GM23338 (cell line): ENCODE measurements at regions not wholly inside any gene's neighbourhood (a gene's known extent, or its start where the extent isn't known, plus 50 kb on each side); places are given as distances from the start of the nearest gene placed in this dataset.

Experiments
- ATAC-seq: fragments of 200-7000 bp; cut with Tn5 transposase; 3 replicates; pipeline ENCODE4 v1.9.1; 2020
- DNase-seq: peaks from one replicate; pipeline ENCODE4 v3.0.0-alpha.2; 2015; ENCODE audit warnings: low spot score
- H2AFZ ChIP-seq: fragments of 200-600 bp; sonication (generic); 2 replicates; pipeline ENCODE4 v1.8.0; 2016; ENCODE audit warnings: antibody characterized with exemption, mild to moderate bottlenecking, moderate library complexity
- H3F3A ChIP-seq: fragments of 200-600 bp; sonication (generic); replicated peaks from 2 replicates; pipeline ENCODE4 v1.8.0; 2017; ENCODE audit warnings: antibody characterized with exemption, mixed run types, low read depth
- H3K27ac ChIP-seq: fragments of 200-600 bp; sonication (generic); 2 replicates; pipeline ENCODE4 v1.6.1; 2016; ENCODE audit warnings: low read depth
- H3K27me3 ChIP-seq: fragments of 200-600 bp; sonication (generic); 2 replicates; pipeline ENCODE4 v1.8.0; 2016; ENCODE audit warnings: mild to moderate bottlenecking, mixed run types, moderate library complexity; ENCODE audit not compliant: insufficient read depth
- H3K36me3 ChIP-seq: fragments of 200-600 bp; sonication (generic); 2 replicates; pipeline ENCODE4 v1.8.0; 2016; ENCODE audit warnings: mild to moderate bottlenecking; ENCODE audit not compliant: insufficient read depth
- H3K4me1 ChIP-seq: fragments of 200-600 bp; sonication (generic); 2 replicates; pipeline ENCODE4 v1.8.0; 2016; ENCODE audit warnings: mild to moderate bottlenecking, moderate library complexity; ENCODE audit not compliant: insufficient read depth
- H3K4me2 ChIP-seq: fragments of 200-600 bp; sonication (generic); 2 replicates; pipeline ENCODE4 v1.7.1; 2017; ENCODE audit warnings: mixed run types
- H3K4me3 ChIP-seq: fragments of 200-600 bp; sonication (generic); 2 replicates; pipeline ENCODE4 v1.6.1; 2016; ENCODE audit warnings: mixed run types
- H3K79me2 ChIP-seq: fragments of 200-600 bp; sonication (generic); replicated peaks from 2 replicates; pipeline ENCODE4 v1.8.0; 2017; ENCODE audit warnings: mild to moderate bottlenecking; ENCODE audit not compliant: insufficient read depth
- H3K9me2 ChIP-seq: fragments of 200-600 bp; sonication (generic); 2 replicates; pipeline ENCODE4 v1.8.0; 2017; ENCODE audit not compliant: insufficient read depth
- H4K20me1 ChIP-seq: fragments of 200-600 bp; sonication (generic); replicated peaks from 2 replicates; pipeline ENCODE4 v1.8.0; 2017; ENCODE audit warnings: mild to moderate bottlenecking; ENCODE audit not compliant: insufficient read depth
- H3K27ac Mint-ChIP-seq: 2 replicates; pipeline ENCODE4 v1.8.0; 2020; ENCODE audit warnings: inconsistent platforms, mild to moderate bottlenecking, moderate library complexity, mixed read lengths
- H3K27me3 Mint-ChIP-seq: 3 replicates; pipeline ENCODE4 v1.8.0; 2022; ENCODE audit warnings: low read depth, mild to moderate bottlenecking, moderate library complexity, mixed read lengths, inconsistent platforms; ENCODE audit not compliant: insufficient read depth, poor library complexity
- H3K36me3 Mint-ChIP-seq: 3 replicates; pipeline ENCODE4 v1.8.0; 2021; ENCODE audit warnings: low read depth, mild to moderate bottlenecking, inconsistent platforms, moderate library complexity, mixed read lengths
- H3K4me1 Mint-ChIP-seq: 3 replicates; pipeline ENCODE4 v1.8.0; 2020; ENCODE audit warnings: mild to moderate bottlenecking, inconsistent platforms, mixed read lengths
- H3K4me3 Mint-ChIP-seq: 3 replicates; pipeline ENCODE4 v1.8.0; 2021; ENCODE audit warnings: moderate library complexity, mild to moderate bottlenecking, inconsistent platforms, mixed read lengths
- H3K9me3 Mint-ChIP-seq: 3 replicates; pipeline ENCODE4 v1.8.0; 2020; ENCODE audit warnings: moderate library complexity, mild to moderate bottlenecking, inconsistent platforms, mixed read lengths
- ETS1 ChIP-seq: IDR thresholded peaks from 2 replicates; pipeline ENCODE4 v1.6.1; 2016; ENCODE audit warnings: antibody characterized with exemption
- EZH2 ChIP-seq: fragments of 200-600 bp; sonication (generic); IDR thresholded peaks from one replicate; pipeline ENCODE4 v1.8.0; 2017; ENCODE audit warnings: antibody characterized with exemption, mild to moderate bottlenecking, low read depth; ENCODE audit not compliant: unreplicated experiment
- EZH2phosphoT487 ChIP-seq: fragments of 200-600 bp; sonication (generic); IDR thresholded peaks from one replicate; pipeline ENCODE4 v1.8.1; 2018; ENCODE audit warnings: antibody characterized with exemption; ENCODE audit not compliant: unreplicated experiment
- STAT1 ChIP-seq: IDR thresholded peaks from one replicate; pipeline ENCODE4 v1.6.1; 2016; ENCODE audit warnings: antibody characterized with exemption; ENCODE audit not compliant: unreplicated experiment
- ZNF114 ChIP-seq: fragments of 250-450 bp; sonication (Bioruptor Pico); IDR thresholded peaks from 2 replicates; pipeline ENCODE4 v1.5.0; 2020; ENCODE audit warnings: mild to moderate bottlenecking, moderate library complexity
- ZNF462 ChIP-seq: fragments of 250-450 bp; sonication (Bioruptor Pico); IDR thresholded peaks from 2 replicates; pipeline ENCODE4 v1.5.0; 2020; ENCODE audit warnings: mild to moderate bottlenecking, moderate library complexity

- DNase-seq (no peak), ATAC-seq (no peak)
- H3K4me3 Mint-ChIP-seq: no peak overlapping the region
- no peaks in the 10 kb centered on the region; the same call in 1 of the 3 replicates for H3K36me3 Mint-ChIP-seq
- Histone ChIP-seq H3K4me3 (no peak overlapping the region), H4K20me1 (no peaks in the 10 kb centered on the region), H3K27ac (no peak overlapping the region), H3K4me1 (peaks cover 5% of the 10 kb centered on the region; the same call in 1 of the 2 replicates), H3K9me2 (no peaks in the 10 kb centered on the region), H3K36me3 (no peaks in the 10 kb centered on the region), H3K79me2 (no peaks in the 10 kb centered on the region), H3K27me3 (no peaks in the 10 kb centered on the region), H2AFZ (no peak overlapping the region), H3F3A (no peaks in the 10 kb centered on the region), H3K4me2 (no peak overlapping the region)
- peaks cover 10% of the 10 kb centered on the region for H3K27me3 Mint-ChIP-seq
- peaks cover 14% of the 10 kb centered on the region; the same call in 2 of the 3 replicates for H3K9me3 Mint-ChIP-seq
- H3K4me1 Mint-ChIP-seq: peaks cover 7% of the 10 kb centered on the region; the same call in 1 of the 3 replicates
- H3K27ac Mint-ChIP-seq: no peak overlapping the region
- TF ChIP-seq ETS1: no peak
Observed at GRCh38 chr13:111864566-111864965, 202.4 kb upstream of the SOX1 start.

- H3F3A ChIP-seq: no peaks in the 10 kb centered on the region
- Mint-ChIP-seq H3K9me3 (peaks cover 14% of the 10 kb centered on the region; the same call in 2 of the 3 replicates), H3K36me3 (no peaks in the 10 kb centered on the region; the same call in 1 of the 3 replicates), H3K4me1 (peaks cover 4% of the 10 kb centered on the region; the same call in 1 of the 3 replicates), H3K27me3 (peaks cover 10% of the 10 kb centered on the region), H3K27ac (no peak overlapping the region), H3K4me3 (no peak overlapping the region)
- no peak for ATAC-seq
- H3K36me3 ChIP-seq: no peaks in the 10 kb centered on the region
- no peaks in the 10 kb centered on the region for H3K79me2 ChIP-seq
- H3K9me2 ChIP-seq: no peaks in the 10 kb centered on the region
- no peak overlapping the region for H3K4me3 ChIP-seq
- H3K27me3 ChIP-seq: no peaks in the 10 kb centered on the region
- H3K4me2 ChIP-seq: no peak overlapping the region
- peaks cover under 1% of the 10 kb centered on the region; the same call in 1 of the 2 replicates for H3K4me1 ChIP-seq
- no peak for TF ChIP-seq EZH2
- TF ChIP-seq EZH2phosphoT487: no peak
- H2AFZ ChIP-seq: peak overlapping the region; percentile 76; the same call in 1 of the 2 replicates
- no peak overlapping the region for H3K27ac ChIP-seq
- DNase-seq: no peak
- H4K20me1 ChIP-seq: no peaks in the 10 kb centered on the region
Observed at GRCh38 chr13:111865046-111865445, 201.9 kb upstream of the SOX1 start.

- Mint-ChIP-seq H3K27ac (no peak overlapping the region), H3K9me3 (peaks cover 10% of the 10 kb centered on the region; the same call in 2 of the 3 replicates), H3K4me1 (no peaks in the 10 kb centered on the region; the same call in 2 of the 3 replicates), H3K4me3 (no peak overlapping the region), H3K27me3 (peaks cover 8% of the 10 kb centered on the region), H3K36me3 (no peaks in the 10 kb centered on the region; the same call in 1 of the 3 replicates)
- no peaks in the 10 kb centered on the region for H3K79me2 ChIP-seq
- no peak overlapping the region for H3K27ac ChIP-seq
- no peaks in the 10 kb centered on the region for H3F3A ChIP-seq
- H3K27me3 ChIP-seq: no peaks in the 10 kb centered on the region
- H3K4me1 ChIP-seq: no peaks in the 10 kb centered on the region
- no peaks in the 10 kb centered on the region for H4K20me1 ChIP-seq
- ATAC-seq (no peak), DNase-seq (no peak)
- no peak overlapping the region for H3K4me3 ChIP-seq
- no peak overlapping the region for H3K4me2 ChIP-seq
- H2AFZ ChIP-seq: no peak overlapping the region
- no peaks in the 10 kb centered on the region for H3K36me3 ChIP-seq
- H3K9me2 ChIP-seq: no peaks in the 10 kb centered on the region
- TF ChIP-seq ETS1: no peak
- no peak for TF ChIP-seq ZNF114 (CRISPR knock-in tag)
- TF ChIP-seq EZH2phosphoT487: no peak
- no peak for TF ChIP-seq ZNF462 (CRISPR knock-in tag)
- no peak for TF ChIP-seq STAT1
Observed at GRCh38 chr13:111865826-111866225, 201.1 kb upstream of the SOX1 start.
